NCI-H526 (cell line): ENCODE measurements at regions not wholly inside any gene's neighbourhood (a gene's known extent, or its start where the extent isn't known, plus 50 kb on each side); places are given as distances from the start of the nearest gene placed in this dataset.

Experiments
- DNase-seq, 2 experiments: peaks; one replicate each; lab custom pipeline; 2025; lab: John Stamatoyannopoulos, UW

DNA sequence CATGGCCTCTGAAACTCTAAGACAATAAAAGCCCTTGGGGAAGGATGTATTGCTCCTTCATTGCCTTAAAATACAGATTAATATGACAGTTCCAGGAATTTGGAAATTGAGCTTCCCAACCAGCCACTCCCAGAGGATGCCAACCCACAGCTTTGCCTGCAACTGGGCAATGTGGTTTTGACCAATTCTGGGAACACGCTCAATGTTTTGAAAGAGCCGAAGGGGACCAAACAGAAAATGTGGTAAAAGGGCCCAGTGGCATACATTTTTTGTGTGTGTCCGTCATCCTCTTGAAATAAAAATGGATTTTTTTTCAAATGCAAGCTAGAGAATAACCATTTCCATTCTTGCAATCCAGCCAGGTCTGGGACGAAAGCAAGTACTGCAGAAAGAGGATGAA is 88.3 kb upstream of the PLEKHG7 start:
- no peak for DNase-seq

DNA sequence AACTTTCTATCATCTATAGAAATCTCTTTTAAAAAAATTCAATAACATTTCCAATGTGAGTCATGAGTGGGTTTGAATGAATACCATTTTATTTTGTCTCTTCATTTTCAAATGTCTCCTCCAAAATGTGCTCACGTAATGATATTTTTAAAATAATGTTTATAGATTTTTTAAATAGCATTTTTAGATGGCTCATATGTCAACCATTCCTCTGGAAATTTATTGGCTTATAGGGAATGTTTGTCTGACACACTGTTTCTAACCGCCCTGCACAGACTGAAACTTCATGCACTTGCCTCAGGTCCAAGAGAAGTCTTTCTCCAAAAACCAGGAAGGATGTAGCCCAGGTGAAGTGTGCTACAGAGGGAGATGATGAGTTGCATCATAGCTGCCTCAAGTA is 88.8 kb upstream of the PLEKHG7 start:
- DNase-seq: no peak

DNA sequence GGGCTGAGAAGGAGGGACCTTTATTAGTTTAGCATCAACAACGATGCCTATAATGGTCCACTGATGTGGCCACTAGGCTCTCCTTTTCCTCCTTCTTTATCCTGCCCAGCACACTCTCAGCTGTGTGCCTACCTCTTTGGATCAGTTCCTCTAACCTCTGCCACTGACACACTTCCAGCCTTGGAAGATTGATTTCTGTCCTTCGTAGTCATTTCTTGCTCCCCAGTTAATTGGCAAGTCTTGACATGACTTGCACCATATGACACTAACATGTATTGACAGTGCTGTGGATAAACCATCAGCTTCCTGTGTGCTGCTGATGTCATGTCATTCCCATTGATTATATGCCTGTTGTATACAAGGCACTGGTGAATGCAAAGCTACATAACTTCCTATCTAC is 90.2 kb upstream of the PLEKHG7 start:
- no peak for DNase-seq

DNA sequence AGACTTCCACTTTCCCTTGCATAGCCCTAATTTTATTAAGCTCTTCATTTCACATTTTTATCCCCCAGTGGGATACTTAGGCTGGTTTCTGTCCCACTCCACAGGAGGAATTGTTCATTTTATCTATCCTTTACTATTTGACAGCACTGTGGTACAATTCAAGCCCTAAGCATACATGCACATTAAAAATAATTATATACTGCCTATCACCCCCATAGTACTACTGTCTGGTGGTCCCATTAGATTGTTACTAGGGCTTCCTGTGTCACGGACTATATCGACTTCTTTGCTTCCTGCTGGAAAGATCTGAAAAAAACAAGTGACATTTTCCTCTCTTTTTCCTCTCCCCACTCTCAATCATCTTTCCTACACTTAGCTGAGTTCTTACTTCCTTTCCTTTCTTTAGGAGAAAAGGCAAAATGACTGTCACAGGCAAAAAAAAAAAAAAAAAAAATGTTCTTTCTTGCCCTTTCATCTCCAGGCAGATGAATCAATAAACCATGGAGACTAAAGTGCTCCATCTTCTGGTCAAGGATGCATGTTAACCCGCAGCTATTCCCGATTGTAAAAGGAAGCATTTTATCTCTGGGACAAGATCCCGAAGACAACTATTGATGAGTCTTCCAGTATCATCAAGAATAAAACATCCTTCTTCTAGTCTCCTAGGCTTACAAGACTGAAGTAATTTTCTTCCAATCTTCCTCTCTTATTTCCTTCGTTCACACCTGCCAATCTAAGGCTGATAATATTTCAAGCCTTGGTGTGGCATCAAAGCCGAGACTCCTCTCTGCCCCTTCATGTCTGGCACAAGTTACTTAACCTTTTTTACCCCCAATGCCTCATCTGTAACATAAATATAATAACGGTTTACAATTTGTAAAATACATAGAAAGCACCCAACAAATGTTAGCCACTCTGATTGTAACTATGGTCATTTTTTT is 94.4 kb upstream of the PLEKHG7 start:
- DNase-seq: peak; percentile 23 to 46

DNA sequence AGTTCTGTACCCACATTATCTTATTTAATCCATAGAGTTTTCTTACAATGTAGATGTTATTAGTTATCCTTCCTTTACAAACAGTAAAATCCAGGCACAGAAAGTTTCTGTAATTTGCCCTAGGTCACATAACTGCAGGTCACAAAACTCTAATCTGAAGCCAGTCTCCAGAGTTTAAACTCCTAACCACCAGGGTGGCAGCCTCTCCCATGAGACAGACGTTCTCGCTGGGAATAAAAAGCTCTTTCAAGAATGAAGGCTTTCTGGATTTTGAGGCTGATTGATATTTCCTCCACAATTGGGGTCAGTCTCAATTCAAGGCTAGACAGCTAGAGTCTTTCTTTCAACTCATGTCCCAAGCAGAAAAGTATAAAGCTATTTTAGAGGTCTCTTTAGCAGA is 95.8 kb upstream of the PLEKHG7 start:
- DNase-seq: no peak

DNA sequence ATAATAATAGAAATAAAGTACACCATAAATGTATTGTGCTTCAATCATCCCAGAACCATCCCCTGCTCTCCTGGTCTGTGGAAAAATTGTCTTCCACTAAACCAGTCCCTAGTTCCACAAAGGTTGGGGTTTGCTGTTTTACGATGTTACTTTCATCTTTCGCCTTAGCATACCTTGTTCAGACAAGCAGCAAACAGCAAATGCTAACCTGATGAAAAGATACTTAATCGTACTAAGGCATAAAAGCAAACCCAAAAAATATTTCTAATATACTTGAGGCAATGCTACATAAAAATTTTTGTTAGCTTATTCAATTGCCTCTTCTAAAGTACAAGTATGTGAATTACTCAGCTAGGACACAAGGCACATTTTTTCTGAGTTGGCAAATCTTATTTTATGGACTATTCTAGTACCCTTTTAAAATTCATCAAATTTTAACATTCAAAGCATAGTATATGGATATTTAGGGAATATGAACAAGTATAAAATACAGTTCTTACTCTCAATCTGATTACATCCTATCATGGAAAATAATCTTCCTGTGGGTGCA is 97.1 kb upstream of the PLEKHG7 start:
- DNase-seq: no peak

DNA sequence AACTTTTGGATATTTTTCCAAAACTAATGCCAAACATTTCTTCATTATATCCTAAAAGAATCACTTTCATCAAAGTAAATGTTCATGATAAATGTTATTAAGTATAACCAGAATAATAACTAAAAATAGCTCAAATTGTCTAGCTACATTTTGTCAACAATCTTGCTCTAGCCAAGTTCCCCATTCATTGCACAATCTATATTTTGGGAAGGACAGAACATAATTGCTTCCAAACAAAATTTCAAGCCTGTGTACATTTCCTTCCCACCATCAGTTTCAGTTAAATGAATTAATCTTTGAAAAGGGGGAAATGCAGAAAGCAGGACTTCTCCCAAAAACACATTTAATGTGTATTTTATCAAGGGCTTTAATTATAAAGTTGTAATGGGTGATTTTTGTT is 98.0 kb upstream of the PLEKHG7 start:
- DNase-seq: no peak

DNA sequence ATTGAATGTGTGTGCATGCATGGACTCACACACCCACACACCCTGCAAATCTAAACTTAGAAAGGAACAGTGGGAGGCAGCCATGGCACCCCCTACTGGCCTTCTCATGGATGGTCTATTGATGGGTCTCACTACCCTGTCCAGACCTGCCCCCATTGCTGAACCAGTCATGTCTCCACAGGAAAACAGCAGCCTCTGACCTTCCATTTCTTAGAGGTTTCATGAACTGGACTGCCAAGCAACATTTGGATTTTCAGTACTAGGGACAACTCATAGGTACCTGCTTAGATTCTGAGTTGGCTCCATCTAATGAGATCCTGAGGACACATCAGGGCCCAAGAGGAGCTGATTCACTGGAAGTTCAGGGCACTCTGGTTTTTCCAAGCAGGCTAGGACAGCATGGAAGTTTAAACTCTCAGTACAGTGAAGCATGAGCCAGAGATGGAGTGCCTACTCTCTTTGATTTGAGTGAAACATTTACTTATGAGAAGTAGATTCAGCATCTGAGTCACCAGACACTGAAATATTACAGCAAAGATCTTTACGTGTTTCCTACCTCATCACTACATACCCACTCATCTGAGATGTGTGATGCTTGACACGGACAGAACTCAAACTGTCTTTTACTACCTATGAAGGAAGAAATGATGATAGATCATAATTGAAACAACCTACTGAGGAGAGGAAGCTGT is 98.9 kb upstream of the PLEKHG7 start:
- DNase-seq: no peak

DNA sequence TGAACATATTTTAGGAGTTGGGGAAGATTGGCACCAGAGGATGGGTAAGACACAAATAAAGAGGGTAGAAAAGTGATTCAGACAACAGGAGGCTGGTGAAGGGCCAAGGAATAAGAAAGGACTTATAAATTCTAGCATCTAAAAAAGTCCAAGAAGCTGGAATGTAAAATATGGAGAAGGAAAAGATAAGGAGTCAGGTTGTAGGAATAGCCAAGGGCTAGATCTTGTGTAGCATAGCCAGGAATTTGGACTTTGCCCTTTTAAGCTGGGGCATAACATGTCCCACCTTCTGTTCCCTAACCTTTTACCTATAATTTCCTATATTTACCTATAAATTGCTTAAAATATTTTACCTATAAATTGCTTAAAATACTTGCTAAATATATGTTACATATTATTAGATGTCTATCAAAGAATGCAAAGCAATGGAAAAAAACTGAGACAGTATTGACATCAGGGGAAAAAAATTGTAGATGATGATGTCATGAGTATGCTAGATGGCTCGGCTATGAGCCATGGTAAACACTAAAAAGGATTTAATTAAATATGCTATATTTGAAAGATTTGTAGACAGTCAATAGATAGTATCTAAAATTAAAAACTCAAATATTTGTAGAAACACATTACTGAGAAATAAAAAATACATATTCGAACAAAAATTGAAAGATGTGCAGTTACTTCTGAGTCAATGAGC is 99.7 kb upstream of the PLEKHG7 start:
- no peak for DNase-seq

DNA sequence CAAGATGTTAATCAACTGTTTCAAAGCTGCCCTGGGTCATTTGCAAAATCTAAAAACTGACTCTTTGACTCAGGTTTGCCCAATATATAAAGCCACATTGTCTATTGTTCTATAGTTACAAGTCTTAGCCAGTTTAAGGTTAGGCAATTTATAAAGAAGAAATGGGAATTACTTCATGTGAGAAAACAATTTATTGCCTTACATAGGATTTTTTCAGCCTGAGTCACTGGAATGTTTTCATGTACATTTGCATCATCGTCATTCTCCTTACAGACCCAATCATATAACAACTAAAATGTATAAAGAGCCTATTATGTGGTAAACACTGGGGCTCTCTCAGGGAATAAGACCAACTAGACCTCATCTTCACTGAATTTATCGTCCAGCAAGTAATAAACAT is 100.3 kb upstream of the PLEKHG7 start:
- DNase-seq: no peak

DNA sequence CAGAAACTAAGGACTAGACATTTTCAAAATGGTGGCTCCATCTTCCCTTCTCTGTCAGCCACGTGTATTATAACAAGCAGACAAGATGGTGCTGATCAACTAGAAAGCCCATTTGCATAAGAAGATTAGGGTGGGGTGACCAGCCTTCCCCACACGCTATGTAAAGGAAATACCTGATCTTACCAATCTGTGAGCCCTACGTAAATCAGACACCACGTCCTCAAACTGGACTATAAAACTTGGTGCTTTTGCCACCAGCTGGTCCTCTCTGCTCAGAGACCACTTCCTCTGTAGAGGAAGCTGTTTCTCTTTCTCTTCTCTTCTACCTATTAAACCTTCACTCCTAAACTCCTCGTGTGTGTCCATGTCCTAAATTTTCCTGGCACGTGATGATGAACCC is 101.1 kb upstream of the PLEKHG7 start:
- no peak for DNase-seq

DNA sequence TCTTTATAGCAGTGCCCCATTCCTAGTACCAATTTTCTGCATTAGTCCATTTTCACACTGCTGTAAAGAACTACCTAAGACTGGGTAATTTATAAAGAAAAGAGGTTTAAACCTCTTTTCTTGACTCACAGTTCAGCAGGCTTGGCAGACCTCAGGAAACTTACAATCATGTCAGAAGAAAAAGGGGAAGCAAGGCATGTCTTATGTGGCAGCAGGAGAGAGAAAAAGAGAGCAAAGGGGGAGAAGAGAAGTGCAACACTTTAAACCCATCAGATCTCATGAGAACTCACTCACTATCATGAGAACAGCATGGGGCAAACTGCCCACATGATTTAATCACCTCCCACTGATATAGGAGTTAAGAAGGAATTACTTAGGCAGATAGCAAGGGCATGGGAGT is 101.6 kb upstream of the PLEKHG7 start:
- DNase-seq: no peak

DNA sequence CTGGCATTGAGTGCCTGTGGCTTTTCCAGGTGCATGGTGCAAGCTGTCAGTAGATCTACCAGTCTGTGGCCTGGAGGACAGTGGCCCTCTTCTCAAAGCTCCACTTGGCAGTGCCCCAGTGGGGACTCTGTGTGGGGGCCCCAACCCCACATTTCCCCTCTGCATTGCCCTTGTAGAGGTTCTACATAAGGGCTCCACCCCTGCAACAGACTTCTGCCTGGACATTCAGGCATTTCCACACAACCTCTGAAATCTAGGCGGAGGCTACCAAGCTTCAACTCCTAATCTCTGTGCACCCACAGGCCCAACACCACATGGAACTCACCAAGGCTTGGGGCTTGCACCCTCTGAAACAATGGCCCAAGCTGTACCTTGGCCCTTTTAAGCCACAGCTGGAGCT is 102.7 kb upstream of the PLEKHG7 start:
- no peak for DNase-seq

DNA sequence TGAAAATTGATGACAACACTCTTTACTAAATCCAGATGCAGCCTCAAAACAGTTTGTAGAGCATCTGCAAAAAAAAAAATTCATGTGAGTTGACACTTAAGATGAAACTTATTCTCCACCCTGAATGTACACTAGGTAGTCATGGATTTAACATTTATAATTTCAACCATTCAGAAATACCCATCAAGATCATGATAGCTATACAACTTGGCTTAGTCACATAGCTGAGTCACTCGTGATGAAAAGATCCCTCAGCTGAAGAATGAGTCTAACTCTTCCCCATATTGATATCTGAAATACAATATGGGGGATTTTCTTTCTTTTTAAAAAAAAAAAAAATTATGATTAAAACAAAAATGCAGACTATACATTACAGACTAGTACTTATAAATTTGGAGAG is 104.8 kb upstream of the PLEKHG7 start:
- no peak for DNase-seq

DNA sequence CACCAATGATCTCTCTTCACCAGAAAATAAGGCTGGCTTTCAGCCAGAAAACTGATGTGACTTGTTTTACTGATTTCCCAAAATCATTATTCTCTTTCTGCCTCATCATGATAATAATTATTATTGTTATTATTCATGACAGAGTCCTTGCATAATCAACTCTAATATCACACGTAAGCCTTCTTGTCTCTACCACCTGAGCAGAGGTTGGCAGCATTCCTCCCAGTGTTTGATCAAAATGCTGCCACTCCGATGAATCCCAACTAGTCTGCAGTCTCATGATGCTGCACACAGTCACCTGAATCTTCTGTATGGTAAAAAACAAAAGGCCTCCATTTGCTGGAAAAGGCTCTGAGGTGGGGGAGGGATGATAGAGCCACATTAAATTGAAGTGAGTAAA is 105.7 kb upstream of the PLEKHG7 start:
- no peak for DNase-seq

DNA sequence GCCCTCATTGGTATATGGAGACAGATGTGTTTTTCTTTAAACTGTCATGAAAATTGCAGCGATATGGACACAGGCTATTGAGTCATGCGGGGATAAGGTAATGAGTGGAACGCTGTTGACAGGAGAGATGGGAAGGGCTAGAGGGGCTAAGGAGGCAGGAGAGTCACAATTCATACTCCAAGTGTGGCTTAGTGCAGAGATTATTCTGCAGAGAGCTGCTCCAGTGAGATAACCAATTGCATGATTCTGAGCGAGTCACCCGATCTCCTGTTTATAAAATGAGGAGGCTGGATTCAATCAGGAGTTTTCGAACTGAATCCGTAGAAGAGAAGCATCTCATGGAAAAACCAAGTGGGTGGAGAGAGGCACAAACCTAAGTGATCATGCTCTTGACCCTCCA is 106.4 kb upstream of the PLEKHG7 start:
- no peak for DNase-seq

DNA sequence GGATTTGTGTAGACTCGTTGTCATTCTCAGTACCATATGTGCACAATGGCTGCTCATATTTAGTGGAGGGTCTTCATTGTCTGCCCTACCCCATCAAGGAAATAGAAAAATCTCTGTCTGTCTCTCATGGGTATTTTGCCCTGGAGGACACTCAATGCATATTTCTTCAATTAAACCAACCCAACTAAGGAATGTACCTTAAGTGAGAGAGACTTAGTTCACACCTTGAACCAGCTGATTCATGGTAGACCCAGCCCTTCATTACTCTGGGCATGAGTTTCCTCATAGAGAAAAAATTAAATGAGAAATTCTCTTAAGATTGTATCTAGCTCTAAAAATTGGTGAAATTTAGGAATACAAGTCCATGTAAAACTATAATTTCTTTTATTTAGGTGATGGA is 107.1 kb upstream of the PLEKHG7 start:
- no peak for DNase-seq

DNA sequence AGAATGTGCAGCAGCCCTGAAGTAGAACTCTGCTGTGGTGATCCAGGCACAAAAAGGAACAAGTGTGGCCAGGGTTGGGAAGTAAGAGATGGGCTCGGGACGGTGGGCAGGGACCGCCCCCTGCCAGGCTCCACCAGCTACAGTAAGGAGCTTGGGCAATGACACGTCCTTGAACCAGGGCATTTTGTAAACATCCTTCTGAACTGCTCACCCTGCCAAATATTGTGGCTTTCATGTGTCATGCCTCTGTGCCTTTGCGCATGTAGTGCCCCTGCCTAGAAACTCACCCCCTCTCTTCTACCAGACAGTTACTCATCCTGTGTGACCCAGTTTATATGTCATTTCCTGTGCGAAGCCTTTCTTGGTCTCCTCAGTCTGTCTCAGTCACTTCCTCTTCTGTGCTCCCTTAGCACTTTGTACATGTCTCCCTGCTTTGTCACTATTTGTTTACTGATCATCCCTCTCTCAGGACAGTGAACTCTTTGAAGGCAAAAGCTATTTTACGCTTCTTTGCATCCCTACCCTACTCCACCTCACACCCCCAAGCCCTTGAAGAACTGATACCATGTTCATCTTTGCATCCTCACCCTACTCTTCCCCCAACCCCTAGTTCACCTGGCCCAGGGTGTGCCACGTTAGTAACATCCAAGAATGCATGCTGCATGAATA is 108.9 kb upstream of the PLEKHG7 start:
- no peak for DNase-seq

DNA sequence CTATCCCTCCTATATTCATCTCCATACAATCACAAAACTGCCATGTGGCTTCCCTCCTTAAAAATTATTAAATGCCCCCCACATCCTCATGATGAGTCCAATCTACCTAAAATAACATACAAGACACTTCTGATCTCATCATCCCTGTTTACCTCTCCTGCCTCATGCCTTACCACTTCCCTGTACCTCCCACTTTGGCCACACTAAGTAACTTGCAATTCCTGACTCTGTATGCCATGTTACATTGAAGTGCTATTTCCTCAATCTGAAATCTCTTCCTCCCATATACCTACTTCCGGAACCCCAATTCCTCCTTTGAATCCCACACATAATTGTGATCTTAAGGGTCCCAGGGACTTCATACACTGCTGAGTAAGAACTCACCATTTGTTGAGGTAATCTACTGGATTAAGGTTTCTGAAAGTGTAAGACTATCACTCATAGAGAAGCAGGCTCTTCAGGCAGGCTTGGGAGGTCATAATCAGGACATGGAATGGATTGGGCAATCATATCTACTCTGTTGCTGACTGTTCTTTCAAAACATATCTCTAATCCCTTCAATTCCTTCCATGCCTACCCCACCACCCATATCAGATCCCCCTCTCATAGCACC is 117.6 kb upstream of the PLEKHG7 start:
- DNase-seq: no peak

DNA sequence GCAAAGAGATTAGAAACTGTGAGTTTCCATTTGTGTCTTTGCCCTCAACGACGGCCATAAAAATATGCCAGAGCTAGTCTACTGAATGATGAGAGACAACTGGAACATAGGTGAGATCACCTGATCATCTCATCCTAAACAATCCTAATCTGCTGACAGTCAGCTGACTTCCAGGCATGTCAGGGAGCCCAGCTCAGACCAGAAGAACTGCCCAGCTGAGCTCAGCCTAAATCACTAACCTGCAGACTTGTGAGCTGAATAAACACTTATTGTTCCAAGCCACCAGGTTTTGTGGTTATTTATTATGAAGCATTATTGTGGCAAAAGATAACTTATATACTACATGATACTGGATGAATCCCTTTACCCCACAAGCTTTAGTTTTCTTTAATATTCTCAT is 118.9 kb upstream of the PLEKHG7 start:
- no peak for DNase-seq

DNA sequence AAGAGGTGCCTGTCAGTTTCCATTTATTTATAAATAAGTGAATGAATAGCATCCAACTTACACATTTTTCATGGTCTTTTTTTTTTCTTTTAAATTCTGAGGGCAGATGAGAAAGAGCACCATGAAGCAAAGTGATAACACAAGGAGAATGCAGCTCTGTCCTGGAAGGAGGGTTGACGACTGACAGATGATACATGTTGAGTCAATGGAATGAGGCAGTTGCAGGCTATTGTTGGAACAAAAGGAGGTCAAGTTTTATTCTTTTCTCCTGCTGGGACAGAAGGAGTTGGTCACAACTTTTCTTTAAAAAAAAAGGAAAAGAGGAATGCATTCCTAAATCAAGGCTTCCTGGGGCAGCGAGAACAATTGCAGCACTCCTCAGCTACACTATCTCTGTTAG is 119.9 kb upstream of the PLEKHG7 start:
- DNase-seq: no peak

DNA sequence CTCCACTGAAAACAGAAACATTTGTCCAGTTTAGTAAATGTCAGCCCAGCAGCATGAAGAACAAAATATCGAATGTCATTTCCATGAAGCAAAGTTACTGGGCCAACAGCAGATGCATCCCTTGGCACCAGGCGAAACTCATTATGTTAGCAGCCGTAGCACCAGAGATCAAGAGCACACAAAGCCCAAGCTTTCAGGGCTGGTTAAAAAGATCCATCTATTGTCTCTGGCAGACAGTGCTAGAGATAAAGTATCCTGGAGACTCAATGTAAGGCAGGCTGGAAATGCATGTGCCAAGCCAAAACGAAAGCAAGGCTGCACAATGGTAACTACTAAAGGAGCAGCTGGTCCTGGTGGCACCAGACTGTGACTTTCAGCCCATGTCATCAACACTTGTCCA is 120.3 kb upstream of the PLEKHG7 start:
- no peak for DNase-seq
